ENCODE measurements at regions not wholly inside any gene's neighbourhood (a gene's known extent, or its start where the extent isn't known, plus 50 kb on each side); places are given as distances from the start of the nearest gene placed in this dataset.
A peak's percentile ranks its signal among the peaks of the same experiment; 100 is the strongest.

GRCh38 chr3:24751020-24751419 lies 256.4 kb upstream of the THRB start:
- DNase-seq (ENCODE audit: low read depth) = no peak
- TF ChIP-seq CTCF (IDR thresholded peaks at IDR 0.05; ENCODE audit: insufficient read depth, low read depth, low read length) = no peak
- no peak overlapping the region for H3K4me3 ChIP-seq (ENCODE audit: low read depth, low read length)

GRCh38 chr3:24756101-24756888 lies 261.6 kb upstream of the THRB start:
- no peak for DNase-seq (ENCODE audit: low read depth)
- no peak for TF ChIP-seq CTCF (IDR thresholded peaks at IDR 0.05; ENCODE audit: insufficient read depth, low read depth, low read length)
- no peak overlapping the region for H3K4me3 ChIP-seq (ENCODE audit: low read depth, low read length)

- no peak overlapping the region for H3K4me3 ChIP-seq (ENCODE audit: low read depth, low read length)
- peak; percentile 34 for DNase-seq (ENCODE audit: low read depth)
- no peak for TF ChIP-seq CTCF (IDR thresholded peaks at IDR 0.05; ENCODE audit: insufficient read depth, low read depth, low read length)
These were observed 268.7 kb upstream of the THRB start for GRCh38 chr3:24763393-24763792.

- TF ChIP-seq CTCF (IDR thresholded peaks at IDR 0.05; ENCODE audit: insufficient read depth, low read depth, low read length) = no peak
- no peak overlapping the region for H3K4me3 ChIP-seq (ENCODE audit: low read depth, low read length)
- DNase-seq (ENCODE audit: low read depth) = no peak
These were observed 269.7 kb upstream of the THRB start for GRCh38 chr3:24764236-24764915.

- DNase-seq (ENCODE audit: low read depth) = no peak
- no peak for TF ChIP-seq CTCF (IDR thresholded peaks at IDR 0.05; ENCODE audit: insufficient read depth, low read depth, low read length)
- H3K4me3 ChIP-seq (ENCODE audit: low read depth, low read length) = no peak overlapping the region
These were observed 270.7 kb upstream of the THRB start for GRCh38 chr3:24765399-24765798.

GRCh38 chr3:24769918-24770317 lies 275.3 kb upstream of the THRB start:
- TF ChIP-seq CTCF (IDR thresholded peaks at IDR 0.05; ENCODE audit: insufficient read depth, low read depth, low read length) = no peak
- DNase-seq (ENCODE audit: low read depth) = no peak

More at GRCh38 chr3:24769918-24770317, 275.3 kb upstream of the THRB start:
- no peak overlapping the region for H3K4me3 ChIP-seq (ENCODE audit: low read depth, low read length)
